GM12891 (cell line): ENCODE measurements at regions not wholly inside any gene's neighbourhood (a gene's known extent, or its start where the extent isn't known, plus 50 kb on each side); places are given as distances from the start of the nearest gene placed in this dataset.

Experiments used
- PAX5 ChIP-seq: IDR thresholded peaks from 2 replicates; pipeline ENCODE4 v1.6.1; 2011; ENCODE audit warnings: low read length, moderate library complexity, mild to moderate bottlenecking; ENCODE audit not compliant: insufficient read depth, severe bottlenecking
- POLR2A ChIP-seq: IDR thresholded peaks from 2 replicates; pipeline ENCODE4 v1.6.1; 2011; ENCODE audit warnings: low read depth, low read length, control low read depth
- POLR2AphosphoS5 ChIP-seq: IDR thresholded peaks from 2 replicates; pipeline ENCODE4 v1.6.1; 2011; ENCODE audit warnings: low read depth, low read length, control low read depth
- POU2F2 ChIP-seq: IDR thresholded peaks from 2 replicates; pipeline ENCODE4 v1.6.1; 2011; ENCODE audit warnings: low read depth, mild to moderate bottlenecking, control low read depth, low read length, moderate library complexity
- TAF1 ChIP-seq: IDR thresholded peaks from 2 replicates; pipeline ENCODE4 v1.6.1; 2011; ENCODE audit warnings: low read depth, low read length, control low read depth

DNA sequence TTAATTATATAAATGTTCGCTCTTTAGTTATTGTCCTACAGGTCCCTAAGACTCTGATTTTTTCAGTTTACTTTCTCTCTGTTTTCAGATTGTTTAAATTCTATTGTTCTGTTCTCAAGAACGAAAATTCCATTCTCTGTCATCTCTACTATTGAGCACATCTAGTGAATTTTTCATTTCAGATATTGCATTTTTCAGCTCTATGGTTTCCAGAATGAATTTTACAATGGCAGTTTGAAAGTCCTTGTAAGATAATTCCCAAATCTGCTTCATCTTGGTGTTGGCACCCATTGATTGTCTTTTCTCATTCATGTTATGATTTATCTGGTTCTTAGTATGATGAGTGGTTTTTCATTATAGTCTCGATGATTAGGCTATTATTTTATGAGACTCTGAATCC, 519.6 kb upstream of the LRFN5 start:
- no peak for TF ChIP-seq POLR2A
- TF ChIP-seq POLR2AphosphoS5: no peak
- TF ChIP-seq PAX5: no peak
- TF ChIP-seq POU2F2: no peak
- TF ChIP-seq TAF1: no peak
